Panc1 (cell line): ENCODE measurements at regions not wholly inside any gene's neighbourhood (a gene's known extent, or its start where the extent isn't known, plus 50 kb on each side); places are given as distances from the start of the nearest gene placed in this dataset.

Source experiments
- ATAC-seq: fragments of 200-7000 bp; cut with Tn5 transposase; 2 replicates; pipeline ENCODE4 v1.9.1; 2020; ENCODE audit warnings: mild to moderate bottlenecking, moderate library complexity
- BruUV-seq: library from RNA; stranded (reverse); fragments of 400-500 nt; replicated peaks from 2 replicates; lab custom pipeline; 2021; lab: Mats Ljungman, UMichigan
- CTCF ChIA-PET: fragments of 300-600 bp; sonication (Branson Sonifier 250); formaldehyde crosslinking; loops from one replicate; lab custom pipeline; 2022; ENCODE audit warnings: antibody characterized with exemption; lab: Charles Lee
- POLR2A ChIA-PET: fragments of 300-600 bp; sonication (Branson Sonifier 250); formaldehyde crosslinking; loops from one replicate; lab custom pipeline; 2022; ENCODE audit warnings: antibody characterized with exemption; lab: Charles Lee
- DNase-seq: peaks from one replicate; pipeline ENCODE4 v3.0.0-alpha.2; 2010; ENCODE audit warnings: low read depth, low spot score
- H3K27ac ChIP-seq: 2 replicates; pipeline ENCODE4 v1.5.1; 2011; ENCODE audit warnings: mild to moderate bottlenecking, low read length, inconsistent platforms
- H3K27me3 ChIP-seq: fragments of 200-500 bp; sonication (Bioruptor generic); 2 replicates; pipeline ENCODE4 v1.6.0; 2014; ENCODE audit warnings: low read length, inconsistent platforms; ENCODE audit not compliant: control insufficient read depth, insufficient read depth
- H3K36me3 ChIP-seq: fragments of 200-500 bp; sonication (Bioruptor generic); 2 replicates; pipeline ENCODE4 v1.5.1; 2014; ENCODE audit warnings: inconsistent platforms, mild to moderate bottlenecking, low read length, moderate library complexity; ENCODE audit not compliant: control insufficient read depth, insufficient read depth
- H3K4me1 ChIP-seq: 2 replicates; pipeline ENCODE4 v1.5.1; 2011; ENCODE audit warnings: inconsistent platforms, mild to moderate bottlenecking, low read length, moderate library complexity; ENCODE audit not compliant: control insufficient read depth, insufficient read depth
- H3K4me3 ChIP-seq, 2 experiments: 2 replicates each; pipeline ENCODE4 v1.5.1; 2011 to 2012; ENCODE audit warnings: low read depth in 2 of 2, low read length in 2 of 2, mild to moderate bottlenecking in 2 of 2, inconsistent platforms in 1 of 2, moderate library complexity in 1 of 2
- H3K9me3 ChIP-seq: fragments of 200-500 bp; sonication (Bioruptor generic); 2 replicates; pipeline ENCODE4 v1.5.1; 2014; ENCODE audit warnings: low read depth, mild to moderate bottlenecking, inconsistent platforms, low read length, moderate library complexity; ENCODE audit not compliant: control insufficient read depth, insufficient read depth
- CTCF ChIP-seq: fragments of 450-650 bp; IDR thresholded peaks from 2 replicates; pipeline ENCODE4 v1.5.1; 2017; ENCODE audit warnings: mild to moderate bottlenecking
- POLR2AphosphoS5 ChIP-seq: IDR thresholded peaks from 2 replicates; pipeline ENCODE4 v1.6.1; 2012; ENCODE audit warnings: mild to moderate bottlenecking, low read depth, low read length, moderate library complexity
- SIN3A ChIP-seq: IDR thresholded peaks from 2 replicates; pipeline ENCODE4 v1.6.1; 2012; ENCODE audit warnings: low read depth, mild to moderate bottlenecking, low read length, moderate library complexity, borderline replicate concordance; ENCODE audit not compliant: insufficient read depth
- TCF7L2 ChIP-seq: IDR thresholded peaks from 2 replicates; pipeline ENCODE4 v1.6.1; 2011; ENCODE audit warnings: mild to moderate bottlenecking, low read depth, low read length, inconsistent platforms
- in situ Hi-C: cut with HindIII; loops from 2 replicates; pipeline ENCODE4 v1.10.0; 2016; ENCODE audit warnings: low sequenced_read_pairs, low pct_unique_long_range_greater_than_20kb
- intact Hi-C: fragments of 100-400 bp; cut with micrococcal nuclease; formaldehyde crosslinking; loops from one replicate; pipeline ENCODE4 v1.10.0; 2022; ENCODE audit not compliant: unreplicated experiment
- TF ChIP-seq, protein P1 (sequence below), 2 experiments: IDR thresholded peaks; 2 replicates each; pipeline ENCODE4 v1.6.1; 2011 to 2012; ENCODE audit warnings: low read depth in 2 of 2, control low read depth in 1 of 2, low read length in 1 of 2, mild to moderate bottlenecking in 1 of 2, moderate library complexity in 1 of 2; ENCODE audit not compliant: insufficient read depth in 1 of 2

- no peaks in the 10 kb centered on the region for H3K9me3 ChIP-seq
- peaks cover 4% of the 10 kb centered on the region; the same call in 1 of the 2 replicates for H3K27me3 ChIP-seq
- H3K4me3 ChIP-seq = no peak overlapping the region
- no TSS peak for BruUV-seq
- H3K4me1 ChIP-seq = no peaks in the 10 kb centered on the region; the same call in 1 of the 2 replicates
- intact Hi-C loops (no loop called here), in situ Hi-C loops (no loop called here)
- POLR2A ChIA-PET = no interaction called here
- H3K27ac ChIP-seq = no peak overlapping the region
- H3K36me3 ChIP-seq = no peaks in the 10 kb centered on the region
- CTCF ChIA-PET = no interaction called here
- TF ChIP-seq TCF7L2 (no peak), SIN3A (no peak)
- TF ChIP-seq, protein P1, sequence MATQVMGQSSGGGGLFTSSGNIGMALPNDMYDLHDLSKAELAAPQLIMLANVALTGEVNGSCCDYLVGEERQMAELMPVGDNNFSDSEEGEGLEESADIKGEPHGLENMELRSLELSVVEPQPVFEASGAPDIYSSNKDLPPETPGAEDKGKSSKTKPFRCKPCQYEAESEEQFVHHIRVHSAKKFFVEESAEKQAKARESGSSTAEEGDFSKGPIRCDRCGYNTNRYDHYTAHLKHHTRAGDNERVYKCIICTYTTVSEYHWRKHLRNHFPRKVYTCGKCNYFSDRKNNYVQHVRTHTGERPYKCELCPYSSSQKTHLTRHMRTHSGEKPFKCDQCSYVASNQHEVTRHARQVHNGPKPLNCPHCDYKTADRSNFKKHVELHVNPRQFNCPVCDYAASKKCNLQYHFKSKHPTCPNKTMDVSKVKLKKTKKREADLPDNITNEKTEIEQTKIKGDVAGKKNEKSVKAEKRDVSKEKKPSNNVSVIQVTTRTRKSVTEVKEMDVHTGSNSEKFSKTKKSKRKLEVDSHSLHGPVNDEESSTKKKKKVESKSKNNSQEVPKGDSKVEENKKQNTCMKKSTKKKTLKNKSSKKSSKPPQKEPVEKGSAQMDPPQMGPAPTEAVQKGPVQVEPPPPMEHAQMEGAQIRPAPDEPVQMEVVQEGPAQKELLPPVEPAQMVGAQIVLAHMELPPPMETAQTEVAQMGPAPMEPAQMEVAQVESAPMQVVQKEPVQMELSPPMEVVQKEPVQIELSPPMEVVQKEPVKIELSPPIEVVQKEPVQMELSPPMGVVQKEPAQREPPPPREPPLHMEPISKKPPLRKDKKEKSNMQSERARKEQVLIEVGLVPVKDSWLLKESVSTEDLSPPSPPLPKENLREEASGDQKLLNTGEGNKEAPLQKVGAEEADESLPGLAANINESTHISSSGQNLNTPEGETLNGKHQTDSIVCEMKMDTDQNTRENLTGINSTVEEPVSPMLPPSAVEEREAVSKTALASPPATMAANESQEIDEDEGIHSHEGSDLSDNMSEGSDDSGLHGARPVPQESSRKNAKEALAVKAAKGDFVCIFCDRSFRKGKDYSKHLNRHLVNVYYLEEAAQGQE (IDR thresholded peaks at IDR 0.05; ENCODE audit: insufficient read depth in 1 of 2, low read depth in 2 of 2, low read length in 1 of 2) = no peak
- DNase-seq (no peak), ATAC-seq (no peak)
Measured at GRCh38 chr20:48166082-48166835, 381.0 kb upstream of the SULF2 start.

DNA sequence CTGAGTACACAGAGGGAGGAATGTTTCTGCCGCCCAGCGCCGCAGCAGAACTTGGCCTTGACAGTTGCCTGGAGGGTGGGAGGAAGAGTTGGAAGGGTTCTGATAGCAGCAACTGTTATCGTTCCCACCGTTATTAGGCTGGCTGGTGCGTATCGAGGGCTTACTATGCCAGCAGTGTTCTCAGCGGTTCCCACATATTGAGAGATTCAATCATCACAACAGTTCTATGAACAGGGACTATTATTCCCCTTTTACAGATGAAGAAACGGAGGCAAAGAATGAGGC is 380.1 kb upstream of the SULF2 start:
- Histone ChIP-seq H3K4me3 (no peak overlapping the region), H3K27me3 (peaks cover 2% of the 10 kb centered on the region; the same call in 1 of the 2 replicates), H3K9me3 (no peaks in the 10 kb centered on the region), H3K36me3 (no peaks in the 10 kb centered on the region), H3K27ac (no peak overlapping the region), H3K4me1 (no peaks in the 10 kb centered on the region; the same call in 1 of the 2 replicates)
- in situ Hi-C loops = no loop called here
- TF ChIP-seq, protein P1 (IDR thresholded peaks at IDR 0.05; ENCODE audit: insufficient read depth in 1 of 2, low read depth in 2 of 2, low read length in 1 of 2) = no peak
- TF ChIP-seq TCF7L2 (no peak), CTCF (no peak), POLR2AphosphoS5 (no peak), SIN3A (no peak)
- DNase-seq (no peak), ATAC-seq (no peak)
- BruUV-seq = no TSS peak
- POLR2A ChIA-PET = no interaction called here
- intact Hi-C loops = no loop called here
- CTCF ChIA-PET = no interaction called here
